HG03280 (cell line): ENCODE measurements at regions not wholly inside any gene's neighbourhood (a gene's known extent, or its start where the extent isn't known, plus 50 kb on each side); places are given as distances from the start of the nearest gene placed in this dataset.
"Not testable (repeated sequence)": the region's sequence is repeated elsewhere in the genome, so short reads cannot be mapped to it uniquely, and the experiment has no call there.

Experiments
- ATAC-seq: cut with Tn5 transposase; IDR thresholded peaks from one replicate; pipeline ENCODE4 v1.9.1; 2021; ENCODE audit warnings: mild to moderate bottlenecking, moderate library complexity; ENCODE audit not compliant: unreplicated experiment

DNA sequence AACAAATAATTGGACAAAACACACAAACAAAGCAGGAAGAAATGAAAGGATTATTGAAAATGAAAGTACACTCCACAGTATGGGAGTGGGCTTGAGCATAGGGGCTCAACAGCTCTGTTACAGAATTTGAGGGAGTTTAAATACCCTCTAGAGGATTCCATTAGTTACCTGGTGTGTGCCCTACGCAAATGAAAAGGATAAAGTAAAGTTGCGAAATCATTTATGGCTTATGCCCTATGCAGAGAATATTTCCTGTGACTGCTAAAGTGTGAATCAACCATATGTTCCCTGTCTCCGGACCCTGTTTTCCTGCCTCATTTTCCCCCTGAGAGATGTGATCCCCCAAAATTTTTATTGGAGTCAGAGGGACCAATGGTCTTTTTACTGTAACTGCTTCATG, 634.6 kb upstream of the CNTNAP2 start:
- ATAC-seq = no peak

DNA sequence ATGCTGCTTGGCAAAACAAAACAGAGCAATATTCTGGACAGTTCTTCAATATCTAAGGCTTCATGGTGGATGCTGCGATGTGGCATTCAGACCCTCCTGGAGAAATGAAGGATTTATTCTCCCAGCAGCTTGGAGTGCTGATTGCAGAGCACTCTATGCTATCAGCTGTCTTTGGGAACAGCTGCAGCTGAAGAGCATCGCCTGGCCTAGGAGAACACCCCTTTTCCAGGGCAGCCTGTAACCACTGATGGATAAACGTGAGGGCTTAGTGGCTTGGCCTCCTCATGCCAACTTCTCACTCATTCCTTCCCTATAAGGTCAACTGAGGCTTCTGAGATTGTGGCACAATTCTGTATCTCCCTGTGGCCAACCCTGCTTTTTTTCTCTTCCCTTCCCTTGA, 638.1 kb upstream of the CNTNAP2 start:
- no peak for ATAC-seq

DNA sequence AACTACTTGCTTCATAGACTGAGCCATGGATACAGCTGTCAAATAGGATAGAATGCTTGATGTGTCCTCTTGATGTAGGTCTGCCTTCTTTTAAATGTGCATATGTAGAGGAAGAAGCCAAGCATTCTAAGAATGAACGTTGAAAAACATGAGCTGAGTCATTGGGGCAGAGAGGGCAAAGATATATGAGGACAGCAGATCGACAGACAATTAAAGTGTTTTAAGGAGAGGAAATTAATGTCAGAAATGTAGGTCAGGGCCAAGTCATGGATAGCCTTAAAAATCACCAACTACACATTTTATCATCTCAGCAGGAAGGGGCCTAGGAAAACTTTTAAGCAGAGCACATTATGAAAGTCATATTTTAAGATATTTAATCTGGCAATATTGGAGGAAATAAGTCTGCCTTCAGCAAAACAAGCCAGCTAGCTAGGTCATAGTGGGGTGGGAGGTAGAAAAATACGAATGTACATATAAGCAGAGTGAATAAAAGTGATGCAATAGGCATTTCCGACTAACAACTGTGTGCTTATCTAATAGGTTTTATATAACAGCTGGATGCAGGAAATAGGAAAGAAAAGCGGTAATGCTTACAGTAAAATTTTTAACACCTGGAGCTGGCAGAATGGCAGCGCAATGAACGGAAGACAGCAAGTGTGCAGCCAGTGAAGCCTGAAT, 638.3 kb upstream of the TPK1 start:
- no peak for ATAC-seq

DNA sequence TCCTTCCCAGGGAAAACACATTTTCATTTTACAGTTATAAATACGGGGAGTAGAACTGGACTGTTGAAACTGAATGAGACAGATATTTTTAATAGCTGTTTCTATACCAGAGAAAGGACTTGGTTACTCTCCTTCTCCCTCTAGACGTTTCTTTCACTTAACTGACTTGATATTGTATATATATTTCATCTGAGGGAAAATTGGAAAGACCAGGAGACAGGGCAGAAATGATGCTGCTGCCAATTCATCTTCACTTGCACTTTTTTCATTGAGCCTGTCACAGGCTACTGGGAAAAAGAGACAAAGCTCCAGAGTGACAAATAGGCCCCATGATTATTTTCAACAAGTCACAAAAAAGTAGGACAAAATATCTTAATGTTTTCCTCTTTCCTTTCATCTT, 636.0 kb upstream of the TPK1 start:
- ATAC-seq = no peak

DNA sequence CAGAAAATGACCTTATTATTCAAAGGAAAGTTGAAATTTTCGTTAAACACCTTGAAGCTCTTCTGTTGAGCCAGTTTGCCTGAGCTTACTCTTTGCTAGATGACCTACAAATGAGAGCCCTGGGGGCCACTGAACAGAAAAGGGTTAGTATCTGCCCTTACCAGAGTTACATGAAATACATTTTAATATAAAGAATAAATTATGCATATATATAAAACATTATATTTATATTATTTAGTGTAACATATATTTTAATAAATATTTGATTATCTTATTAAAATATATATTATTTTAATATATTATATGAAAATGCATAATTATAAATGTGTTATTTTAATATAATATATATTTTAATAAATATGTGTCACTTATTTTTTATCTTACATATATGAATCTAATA, 628.4 kb upstream of the TPK1 start:
- ATAC-seq = no peak

- no peak for ATAC-seq
Measured at GRCh38 chr7:145462463-145462862, 626.6 kb upstream of the TPK1 start.

DNA sequence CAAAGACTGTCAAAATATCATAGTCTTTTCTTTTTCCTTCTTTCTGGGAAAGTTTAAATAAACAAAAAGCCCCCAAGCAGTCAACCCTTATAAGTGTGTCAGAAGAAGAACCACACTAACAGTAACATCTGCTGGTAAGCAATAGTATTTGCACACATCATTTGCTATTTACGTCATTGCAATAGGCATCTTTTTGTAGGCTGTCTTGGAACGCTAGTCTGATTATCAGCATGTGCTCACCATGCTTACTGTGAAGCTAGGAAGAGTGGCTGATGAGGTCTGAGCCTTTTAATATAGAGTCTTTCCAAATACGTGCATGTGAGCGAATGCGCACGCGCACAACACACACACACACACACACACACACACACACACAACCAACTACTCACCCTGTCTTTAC, 599.0 kb upstream of the TPK1 start:
- ATAC-seq = no peak

GRCh38 chr7:145431834-145432233, 596.0 kb upstream of the TPK1 start:
- ATAC-seq = no peak

- not testable (repeated sequence) for ATAC-seq
Measured at GRCh38 chr7:145418481-145418880, 582.6 kb upstream of the TPK1 start.

DNA sequence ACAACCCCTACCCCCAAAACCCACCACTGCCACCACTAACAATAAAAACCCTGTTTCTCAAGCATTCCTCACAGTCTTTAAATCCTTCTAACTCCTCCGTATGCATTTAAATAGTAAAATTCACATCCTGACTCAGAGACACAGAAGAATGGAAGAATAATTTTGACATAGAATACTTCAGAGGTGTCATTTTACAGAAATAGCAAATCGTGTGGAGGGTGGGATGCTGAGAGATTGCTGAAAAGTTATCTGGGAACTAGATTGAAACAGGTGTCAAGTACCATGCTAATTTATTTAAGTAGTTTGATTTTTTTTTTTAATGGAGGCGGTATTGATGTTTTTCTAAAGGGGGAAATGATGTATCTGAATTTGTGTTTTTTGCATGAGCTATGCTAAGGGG, 575.2 kb upstream of the TPK1 start:
- no peak for ATAC-seq

GRCh38 chr7:145398758-145399157, 562.9 kb upstream of the TPK1 start:
- no peak for ATAC-seq

DNA sequence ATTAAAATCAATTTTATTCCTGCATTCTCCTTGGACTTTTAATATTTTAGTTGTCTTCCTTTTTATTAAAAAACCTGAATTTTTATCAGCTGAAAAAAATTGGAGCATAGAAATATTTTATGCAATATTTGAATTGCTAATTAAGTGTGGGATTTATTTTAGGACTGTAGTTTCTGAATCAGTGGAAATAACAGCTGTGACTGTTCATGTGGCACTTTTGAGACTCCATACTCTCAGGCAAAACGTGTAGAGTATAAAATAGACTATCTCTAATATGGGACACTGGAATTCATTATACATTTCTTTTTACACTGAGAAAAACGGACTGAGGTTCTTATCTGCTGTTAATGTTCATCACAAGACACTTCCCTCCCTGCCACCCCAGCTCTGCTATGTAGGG, 558.3 kb upstream of the TPK1 start:
- no peak for ATAC-seq

DNA sequence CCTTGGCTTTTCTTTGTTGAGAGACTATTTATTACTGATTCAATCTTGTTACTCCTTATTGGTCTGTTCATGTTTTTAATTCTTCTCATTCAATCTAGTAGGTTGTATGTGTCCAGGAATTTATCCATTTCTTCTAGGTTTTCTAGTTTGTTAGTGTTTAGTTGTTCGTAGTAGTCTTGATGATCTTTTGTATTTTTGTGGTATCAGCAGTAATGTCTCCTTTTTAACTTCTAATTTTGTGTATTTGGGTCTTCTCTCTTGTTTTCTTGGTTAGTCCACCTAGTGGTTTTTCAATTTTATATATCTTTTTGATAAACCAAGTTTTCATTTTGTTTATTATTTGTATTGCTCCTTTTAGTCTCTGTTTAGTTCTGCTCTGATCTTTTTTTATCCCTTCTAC, 546.9 kb upstream of the TPK1 start:
- no peak for ATAC-seq

- ATAC-seq = no peak
Measured at GRCh38 chr7:145378197-145378596, 542.3 kb upstream of the TPK1 start.

- no peak for ATAC-seq
Measured at GRCh38 chr7:145360511-145361100, 524.8 kb upstream of the TPK1 start.

GRCh38 chr7:145350334-145350733, 514.5 kb upstream of the TPK1 start:
- no peak for ATAC-seq

- ATAC-seq = not testable (repeated sequence)
Measured at GRCh38 chr7:145349452-145349851, 513.6 kb upstream of the TPK1 start.

GRCh38 chr7:145347271-145347670, 511.4 kb upstream of the TPK1 start:
- ATAC-seq = no peak

- ATAC-seq = no peak
Measured at GRCh38 chr7:145339319-145339718, 503.5 kb upstream of the TPK1 start.

GRCh38 chr7:145331522-145331921, 495.7 kb upstream of the TPK1 start:
- no peak for ATAC-seq

- ATAC-seq = no peak
Measured at GRCh38 chr7:145331076-145331475, 495.2 kb upstream of the TPK1 start.

GRCh38 chr7:145327646-145328045, 491.8 kb upstream of the TPK1 start:
- no peak for ATAC-seq

DNA sequence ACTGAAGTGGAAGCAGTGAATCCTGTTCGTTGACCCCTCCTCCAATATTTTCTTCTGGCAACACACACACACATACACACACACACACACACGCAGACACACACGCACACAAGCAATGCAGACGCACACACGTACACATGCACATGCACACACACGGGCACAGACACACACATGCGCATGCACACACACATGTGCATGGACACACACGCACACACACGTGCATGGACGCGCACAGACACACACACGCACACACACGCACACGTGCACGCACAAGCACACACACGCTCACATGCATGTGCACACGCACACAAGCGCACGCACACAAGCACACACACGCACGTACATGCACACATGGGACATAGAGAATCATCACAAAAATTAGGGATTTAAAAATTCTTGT, 488.2 kb upstream of the TPK1 start:
- no peak for ATAC-seq
